Thoracic aorta (tissue), 2 donors: ENCODE measurements at regions not wholly inside any gene's neighbourhood (a gene's known extent, or its start where the extent isn't known, plus 50 kb on each side); places are given as distances from the start of the nearest gene placed in this dataset.

Experiments
- ATAC-seq: fragments of 150-250 bp; one replicate; pipeline ENCODE4 v1.8.0; 2017; ENCODE audit warnings: low read depth; ENCODE audit not compliant: insufficient number of reproducible peaks, low FRiP score
- DNase-seq: peaks from one replicate; pipeline ENCODE4 v3.0.0-alpha.2; 2020; ENCODE audit warnings: low spot score
- H3K27ac ChIP-seq, 2 donors: fragments of 200-600 bp; sonication (generic); 1 replicate in 1 of 2; 2 replicates in 1 of 2; pipeline ENCODE4 v1.5.1; 2016; ENCODE audit warnings: mild to moderate bottlenecking in 2 of 2, moderate library complexity in 2 of 2
- H3K27me3 ChIP-seq: fragments of 200-600 bp; sonication (generic); replicated peaks from 2 replicates; pipeline ENCODE4 v1.6.0; 2016; ENCODE audit warnings: mild to moderate bottlenecking; ENCODE audit not compliant: insufficient read depth
- H3K36me3 ChIP-seq: fragments of 200-600 bp; sonication (generic); one replicate; pipeline ENCODE4 v1.5.1; 2016
- H3K4me1 ChIP-seq, 2 donors: fragments of 200-600 bp; sonication (generic); 1 replicate in 1 of 2; 2 replicates in 1 of 2; pipeline versions ENCODE4 v1.5.1 to v1.6.0; 2016; ENCODE audit warnings: low read depth in 2 of 2, mild to moderate bottlenecking in 1 of 2; ENCODE audit not compliant: control insufficient read depth in 1 of 2
- H3K4me3 ChIP-seq: fragments of 200-600 bp; sonication (generic); 2 replicates; pipeline ENCODE4 v1.5.1; 2016; ENCODE audit warnings: mild to moderate bottlenecking
- H3K9me3 ChIP-seq: fragments of 200-600 bp; sonication (generic); 2 replicates; pipeline ENCODE4 v1.5.1; 2016
- CTCF ChIP-seq: fragments of 200-600 bp; sonication (generic); IDR thresholded peaks from one replicate; pipeline ENCODE4 v1.5.1; 2019; ENCODE audit warnings: antibody characterized with exemption

DNA sequence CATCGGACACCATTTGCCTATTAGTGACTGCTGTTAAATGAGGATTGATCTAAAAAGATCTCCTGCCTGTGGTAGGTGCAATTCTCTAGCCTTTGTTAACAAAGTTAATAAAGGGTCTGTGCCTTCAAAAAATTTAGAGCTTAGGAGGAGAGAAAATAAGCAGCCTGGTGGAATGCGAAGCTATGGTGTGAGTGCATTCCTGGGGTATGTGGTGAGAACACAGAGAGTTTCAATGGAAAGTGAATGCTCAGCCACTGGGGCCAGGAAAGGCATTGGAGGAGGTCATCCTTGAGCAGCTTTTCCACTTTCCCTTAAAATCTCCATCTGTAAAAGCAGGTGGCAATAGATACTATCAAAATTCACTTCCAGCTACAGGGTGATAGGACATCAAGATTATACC is 331.2 kb upstream of the LRATD1 start:
- Histone ChIP-seq H3K27ac (no peak overlapping the region), H3K27me3 (no peaks in the 10 kb centered on the region), H3K36me3 (no peaks in the 10 kb centered on the region), H3K4me1 (no peaks in the 10 kb centered on the region), H3K4me3 (no peak overlapping the region), H3K9me3 (no peaks in the 10 kb centered on the region)
- no peak for ATAC-seq
- DNase-seq: no peak
- TF ChIP-seq CTCF: no peak

GRCh38 chr2:14303366-14304115 is 329.0 kb upstream of the LRATD1 start:
- no peak for TF ChIP-seq CTCF
- no peak for DNase-seq
- Histone ChIP-seq H3K9me3 (no peaks in the 10 kb centered on the region), H3K27me3 (no peaks in the 10 kb centered on the region), H3K36me3 (no peaks in the 10 kb centered on the region), H3K27ac (no peak overlapping the region), H3K4me3 (no peak overlapping the region), H3K4me1 (no peaks in the 10 kb centered on the region)
- no peak for ATAC-seq

- DNase-seq (no peak), ATAC-seq (no peak)
- no peak overlapping the region for H3K27ac ChIP-seq
- H3K4me1 ChIP-seq: no peaks in the 10 kb centered on the region
- H3K9me3 ChIP-seq: no peaks in the 10 kb centered on the region
- H3K4me3 ChIP-seq: no peak overlapping the region
- no peaks in the 10 kb centered on the region for H3K36me3 ChIP-seq
- H3K27me3 ChIP-seq: no peaks in the 10 kb centered on the region
- TF ChIP-seq CTCF: no peak
Measured at GRCh38 chr2:14304326-14304725, 328.2 kb upstream of the LRATD1 start.

- H3K9me3 ChIP-seq: no peaks in the 10 kb centered on the region
- TF ChIP-seq CTCF: no peak
- H3K27ac ChIP-seq: no peak overlapping the region
- no peaks in the 10 kb centered on the region for H3K27me3 ChIP-seq
- DNase-seq (no peak), ATAC-seq (no peak)
- H3K4me1 ChIP-seq: no peaks in the 10 kb centered on the region
- no peaks in the 10 kb centered on the region for H3K36me3 ChIP-seq
- no peak overlapping the region for H3K4me3 ChIP-seq
Measured at GRCh38 chr2:14306268-14306861, 326.2 kb upstream of the LRATD1 start.

- TF ChIP-seq CTCF: no peak
- no peaks in the 10 kb centered on the region for H3K9me3 ChIP-seq
- no peak for ATAC-seq
- H3K27ac ChIP-seq: no peak overlapping the region
- no peaks in the 10 kb centered on the region for H3K36me3 ChIP-seq
- no peaks in the 10 kb centered on the region for H3K27me3 ChIP-seq
- DNase-seq: no peak
- no peaks in the 10 kb centered on the region for H3K4me1 ChIP-seq
- H3K4me3 ChIP-seq: no peak overlapping the region
Measured at GRCh38 chr2:14313341-14313740, 319.2 kb upstream of the LRATD1 start.
